PFSK-1 (cell line): ENCODE measurements at regions not wholly inside any gene's neighbourhood (a gene's known extent, or its start where the extent isn't known, plus 50 kb on each side); places are given as distances from the start of the nearest gene placed in this dataset.

Experiments used
- FOXP2 ChIP-seq: optimal IDR thresholded peaks from 2 replicates; pipeline ENCODE3; 2011; ENCODE audit warnings: borderline replicate concordance, control low read depth, inconsistent platforms; ENCODE audit not compliant: insufficient read depth; ENCODE audit errors: extremely low read length, extremely low read depth
- POLR2AphosphoS5 ChIP-seq: IDR thresholded peaks from 2 replicates; pipeline ENCODE4 v1.6.1; 2012; ENCODE audit warnings: low read depth, mild to moderate bottlenecking, control low read depth, low read length, moderate library complexity
- REST ChIP-seq, 2 experiments: IDR thresholded peaks; 2 replicates each; pipeline versions ENCODE4 v1.6.1 to v1.8.0; 2011 to 2012; ENCODE audit warnings: low read depth in 2 of 2, low read length in 2 of 2, control low read depth in 1 of 2, inconsistent platforms in 1 of 2, mild to moderate bottlenecking in 1 of 2, moderate library complexity in 1 of 2; ENCODE audit not compliant: insufficient read depth in 1 of 2
- SIN3A ChIP-seq: IDR thresholded peaks from 2 replicates; pipeline ENCODE4 v1.6.1; 2012; ENCODE audit warnings: mild to moderate bottlenecking, low read length, moderate library complexity, borderline replicate concordance; ENCODE audit not compliant: insufficient read depth
- TAF1 ChIP-seq: IDR thresholded peaks from 2 replicates; pipeline ENCODE4 v1.6.1; 2012; ENCODE audit warnings: low read length, control low read depth, borderline replicate concordance; ENCODE audit not compliant: insufficient read depth

GRCh38 chr3:145637105-145637504 is 523.9 kb downstream of the PLOD2 start:
- TF ChIP-seq REST (IDR thresholded peaks at IDR 0.05; ENCODE audit: insufficient read depth in 1 of 2, low read depth in 2 of 2, low read length in 2 of 2) = no peak
- TF ChIP-seq POLR2AphosphoS5 = no peak
- TF ChIP-seq SIN3A = no peak
- TF ChIP-seq TAF1 = no peak
- TF ChIP-seq FOXP2 = no peak

- no peak for TF ChIP-seq SIN3A
These were observed 521.9 kb downstream of the PLOD2 start for GRCh38 chr3:145639003-145639606.

DNA sequence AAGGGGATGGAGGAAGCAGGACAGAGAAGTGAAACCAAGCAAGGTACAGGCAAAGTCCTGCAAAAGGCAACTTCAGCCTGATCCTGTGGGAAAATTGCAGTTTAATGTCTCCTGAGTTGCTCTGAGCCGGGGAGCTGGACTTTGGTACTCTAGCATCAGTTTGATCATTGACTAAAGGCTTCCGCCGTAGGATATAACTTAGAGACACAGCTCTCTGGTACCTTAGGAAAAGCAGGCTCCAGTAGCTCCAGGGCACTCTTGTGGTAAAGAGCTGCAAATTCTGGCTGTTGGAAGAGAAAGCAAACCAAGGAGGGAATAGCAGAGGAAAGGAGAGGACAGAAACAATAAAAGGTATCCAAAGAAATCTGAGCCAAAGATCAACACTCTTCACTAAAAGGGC is 521.1 kb downstream of the PLOD2 start:
- no peak for TF ChIP-seq POLR2AphosphoS5
- TF ChIP-seq FOXP2 = no peak
- no peak for TF ChIP-seq REST (IDR thresholded peaks at IDR 0.05; ENCODE audit: insufficient read depth in 1 of 2, low read depth in 2 of 2, low read length in 2 of 2)
- TF ChIP-seq SIN3A = no peak
- TF ChIP-seq TAF1 = no peak

- TF ChIP-seq POLR2AphosphoS5 = no peak
These were observed 512.6 kb downstream of the PLOD2 start for GRCh38 chr3:145648396-145648795.

DNA sequence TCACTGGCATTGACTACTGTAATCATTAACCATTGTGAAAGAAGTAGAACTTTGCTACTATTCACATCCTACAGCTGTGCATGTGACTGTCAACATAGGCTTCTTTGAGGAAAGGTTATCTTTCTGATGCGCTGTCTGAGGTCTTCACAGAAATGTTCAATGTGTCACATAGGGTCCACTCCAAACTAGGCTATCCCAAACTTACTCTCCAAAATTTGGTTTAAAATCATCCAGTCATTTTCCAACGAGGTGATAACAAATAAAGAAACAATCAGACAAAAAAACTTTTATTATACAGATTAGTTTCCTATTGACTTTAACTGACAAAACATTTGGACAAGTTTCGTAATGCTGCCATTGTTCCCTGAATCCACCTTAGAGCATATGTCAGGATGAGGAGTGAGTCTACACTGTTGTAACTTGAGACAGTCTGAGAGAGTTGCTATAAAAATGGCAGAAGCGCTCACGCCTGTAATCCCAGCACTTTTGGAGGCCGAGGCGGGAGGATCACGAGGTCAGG is 511.6 kb downstream of the PLOD2 start:
- TF ChIP-seq SIN3A (no peak), REST (IDR thresholded peaks at IDR 0.05; ENCODE audit: insufficient read depth in 1 of 2, low read depth in 2 of 2, low read length in 2 of 2) (no peak), FOXP2 (no peak), TAF1 (no peak), POLR2AphosphoS5 (no peak)

DNA sequence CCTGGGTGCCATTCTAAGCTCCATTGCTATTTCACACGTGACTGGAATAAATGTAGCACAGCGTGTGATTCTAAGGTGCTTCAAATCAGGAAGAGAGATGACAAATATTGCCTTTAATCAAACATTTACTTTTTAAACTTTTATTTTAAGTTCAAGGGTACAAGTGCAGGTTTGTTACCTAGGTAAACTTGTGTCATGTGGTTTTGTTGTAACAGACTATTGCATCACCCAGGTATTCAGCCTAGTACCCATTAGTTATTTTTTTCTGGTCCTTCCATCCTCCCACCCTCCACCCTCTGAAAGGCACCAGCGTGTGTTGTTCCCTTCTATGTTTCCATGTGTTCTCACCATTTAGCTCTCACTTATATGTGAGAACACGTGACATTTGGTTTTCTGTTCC is 510.8 kb downstream of the PLOD2 start:
- TF ChIP-seq TAF1 = no peak

- TF ChIP-seq SIN3A (no peak), FOXP2 (no peak), POLR2AphosphoS5 (no peak), REST (IDR thresholded peaks at IDR 0.05; ENCODE audit: insufficient read depth in 1 of 2, low read depth in 2 of 2, low read length in 2 of 2) (no peak), TAF1 (no peak)
These were observed 489.9 kb downstream of the PLOD2 start for GRCh38 chr3:145671121-145671520.
